ENCODE measurements at regions not wholly inside any gene's neighbourhood (a gene's known extent, or its start where the extent isn't known, plus 50 kb on each side); places are given as distances from the start of the nearest gene placed in this dataset.

DNA sequence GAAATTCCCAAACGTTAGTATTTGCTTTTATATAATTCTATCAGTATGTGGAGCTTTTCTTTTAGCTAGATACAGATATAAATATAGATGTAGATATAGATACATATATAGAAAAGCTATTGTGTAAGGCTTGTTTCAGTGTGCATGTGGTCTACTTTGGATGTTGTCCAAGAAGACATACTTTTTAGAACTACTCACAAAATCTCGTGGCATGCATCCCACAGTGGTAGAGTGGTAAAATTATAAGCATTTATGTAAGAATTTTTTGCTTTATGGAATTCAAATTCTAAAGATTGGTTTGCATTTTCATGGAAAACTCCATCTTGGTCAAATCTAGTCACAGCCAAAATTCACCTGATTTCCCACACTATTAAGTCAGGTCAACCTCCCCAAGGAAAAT, 880.4 kb downstream of the EFNB2 start:
- DNase-seq: no peak

DNA sequence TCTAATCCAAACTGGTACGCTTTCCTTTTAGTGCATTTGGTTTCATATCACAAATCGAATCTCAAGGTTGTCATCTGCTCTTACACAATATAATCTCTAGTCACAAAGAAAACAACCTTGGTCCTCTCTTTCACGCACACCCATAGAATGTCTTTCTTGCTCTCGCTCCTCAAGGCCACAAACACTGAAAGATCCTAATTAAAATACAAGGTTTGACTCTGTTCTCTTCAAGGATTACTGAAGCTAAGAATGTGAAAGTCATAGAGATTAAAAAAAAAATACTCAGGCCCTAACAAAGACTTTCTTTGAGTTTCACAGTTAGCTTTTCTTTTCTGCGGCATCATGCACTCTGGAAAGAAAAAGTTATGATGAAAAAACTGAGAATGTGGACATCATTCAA, 891.5 kb downstream of the EFNB2 start:
- DNase-seq: no peak

DNA sequence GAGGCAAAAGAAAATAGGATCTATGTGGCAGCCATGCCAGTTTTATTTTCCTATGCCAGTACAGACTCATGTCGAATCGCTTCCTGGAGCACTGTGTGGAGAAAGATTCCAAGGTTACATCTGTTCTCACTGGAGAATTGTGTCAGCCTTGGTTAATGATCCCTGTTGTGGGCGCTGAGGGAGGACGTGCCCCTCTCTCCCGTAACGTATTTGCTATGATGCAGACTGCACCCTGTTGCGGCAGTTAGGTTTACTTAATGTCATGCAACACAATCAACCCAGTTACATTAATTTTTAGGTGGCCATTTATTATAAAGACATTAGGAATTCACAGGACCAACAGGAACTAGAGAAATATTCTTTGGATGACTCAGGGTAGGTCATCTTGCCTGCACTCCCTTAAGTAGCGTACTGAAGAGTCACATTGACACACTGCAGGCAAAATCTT, 892.9 kb downstream of the EFNB2 start:
- no peak for DNase-seq

DNA sequence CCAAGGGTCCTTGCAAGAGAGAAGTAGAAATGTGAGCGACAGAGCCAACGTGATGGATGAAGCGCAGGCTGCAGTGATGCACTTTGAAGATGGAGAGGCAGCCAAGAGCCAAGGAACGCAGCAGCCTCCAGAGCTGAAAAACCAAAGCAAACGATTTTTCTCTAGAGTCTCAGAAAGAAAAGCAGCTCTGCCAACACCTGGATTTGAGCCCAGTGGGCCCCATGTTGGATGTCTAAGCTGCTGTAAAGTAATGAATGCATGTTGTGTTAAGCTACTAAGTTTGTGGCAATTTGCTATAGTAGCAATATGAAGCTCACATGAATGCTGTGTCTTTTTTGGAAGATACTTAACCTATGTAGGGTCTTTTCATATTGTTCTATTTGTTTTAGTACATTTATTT, 894.3 kb downstream of the EFNB2 start:
- no peak for DNase-seq

DNA sequence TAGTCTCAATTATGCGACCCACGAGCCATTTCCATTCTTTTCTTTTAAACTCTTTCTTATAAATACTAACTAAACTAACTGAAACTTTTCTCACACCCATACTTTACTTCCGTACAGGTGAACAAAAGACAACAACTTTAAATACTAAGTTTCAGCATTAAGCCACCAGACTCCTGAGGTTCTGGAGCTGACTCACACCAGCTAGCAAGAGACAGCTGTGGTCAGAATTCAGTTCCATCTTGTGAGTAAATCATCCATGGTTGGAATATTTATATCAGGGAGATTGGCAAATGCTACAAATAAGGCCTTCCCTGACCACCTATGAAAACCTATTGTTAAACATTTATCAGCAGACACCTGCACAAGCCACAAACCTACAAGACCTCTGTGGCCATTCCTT, 897.0 kb downstream of the EFNB2 start:
- no peak for DNase-seq

DNA sequence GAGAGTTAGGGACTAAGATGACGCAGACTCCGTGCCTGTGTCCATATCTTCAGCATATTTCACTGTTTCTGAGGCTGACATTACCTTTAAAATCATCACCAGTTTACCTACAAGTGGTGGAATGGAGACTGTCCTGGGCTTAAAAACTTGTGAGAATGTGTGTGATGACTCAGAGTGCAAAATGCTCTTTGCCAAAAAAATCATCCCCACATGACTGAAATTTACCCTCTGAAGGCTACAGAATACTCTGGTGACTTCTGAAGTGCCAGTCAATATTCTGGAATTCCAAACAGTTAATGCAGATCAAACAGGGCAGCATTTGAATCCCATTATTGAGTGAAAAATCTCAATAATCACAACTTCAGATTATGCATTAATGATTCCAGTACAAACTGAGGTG, 901.4 kb downstream of the EFNB2 start:
- DNase-seq: no peak

DNA sequence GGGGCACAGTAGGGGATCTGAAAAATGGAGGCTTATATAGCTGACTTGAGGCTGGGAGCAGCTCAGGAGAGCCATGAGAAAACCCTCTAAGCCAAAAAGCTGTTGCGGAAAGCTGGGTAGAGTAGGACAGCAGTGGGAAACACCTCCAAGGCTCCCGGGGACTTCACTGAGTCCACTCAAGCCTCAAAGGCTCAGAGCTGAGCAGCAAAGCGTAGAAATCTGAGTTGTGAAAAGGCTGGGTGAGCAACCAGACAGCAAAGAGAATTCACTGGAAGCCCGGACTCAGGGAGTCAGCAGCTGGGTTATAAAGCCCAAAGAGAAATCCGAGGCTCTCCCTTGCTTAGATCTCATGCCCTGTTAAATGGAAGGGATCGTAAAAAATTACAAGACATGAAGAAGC, 905.0 kb downstream of the EFNB2 start:
- DNase-seq: no peak

DNA sequence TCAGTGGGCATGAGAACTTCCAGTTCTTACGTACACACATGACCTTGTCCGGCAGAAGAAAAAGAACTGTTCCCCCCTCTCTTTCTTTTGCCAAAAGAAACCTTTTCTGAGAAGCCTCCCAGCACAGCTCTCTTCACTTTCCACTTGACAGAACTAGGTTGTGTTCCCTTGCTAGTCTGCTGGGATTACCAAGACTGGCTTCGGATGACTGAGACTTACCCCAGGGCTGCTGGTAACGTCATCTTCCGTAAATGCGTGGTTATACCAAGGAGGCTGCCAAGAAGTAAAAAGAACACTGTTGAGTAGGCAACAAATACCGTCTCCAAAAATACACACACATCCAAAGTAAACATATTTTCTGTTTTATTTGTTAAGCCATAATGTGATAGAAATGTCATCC, 908.2 kb downstream of the EFNB2 start:
- no peak for DNase-seq

DNA sequence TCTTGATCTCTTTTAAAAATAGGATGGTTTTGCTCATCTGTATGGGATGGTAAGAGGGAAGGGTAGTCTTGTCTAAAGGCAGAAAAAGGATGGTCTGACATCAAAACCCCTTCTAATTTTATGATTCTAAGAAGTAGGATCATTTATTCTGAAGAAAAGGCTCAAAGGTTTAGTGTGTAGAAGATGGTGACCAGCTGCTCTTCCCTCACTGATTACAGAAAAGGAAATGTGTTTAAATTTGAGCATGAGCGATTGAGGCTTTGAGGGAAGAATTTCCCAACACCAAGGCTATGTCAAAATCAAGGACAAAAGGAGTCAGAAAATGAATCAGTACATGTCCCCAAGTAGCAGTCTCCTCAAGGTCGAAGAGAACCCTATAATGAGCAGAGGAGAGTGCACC, 909.8 kb downstream of the EFNB2 start:
- no peak for DNase-seq

DNA sequence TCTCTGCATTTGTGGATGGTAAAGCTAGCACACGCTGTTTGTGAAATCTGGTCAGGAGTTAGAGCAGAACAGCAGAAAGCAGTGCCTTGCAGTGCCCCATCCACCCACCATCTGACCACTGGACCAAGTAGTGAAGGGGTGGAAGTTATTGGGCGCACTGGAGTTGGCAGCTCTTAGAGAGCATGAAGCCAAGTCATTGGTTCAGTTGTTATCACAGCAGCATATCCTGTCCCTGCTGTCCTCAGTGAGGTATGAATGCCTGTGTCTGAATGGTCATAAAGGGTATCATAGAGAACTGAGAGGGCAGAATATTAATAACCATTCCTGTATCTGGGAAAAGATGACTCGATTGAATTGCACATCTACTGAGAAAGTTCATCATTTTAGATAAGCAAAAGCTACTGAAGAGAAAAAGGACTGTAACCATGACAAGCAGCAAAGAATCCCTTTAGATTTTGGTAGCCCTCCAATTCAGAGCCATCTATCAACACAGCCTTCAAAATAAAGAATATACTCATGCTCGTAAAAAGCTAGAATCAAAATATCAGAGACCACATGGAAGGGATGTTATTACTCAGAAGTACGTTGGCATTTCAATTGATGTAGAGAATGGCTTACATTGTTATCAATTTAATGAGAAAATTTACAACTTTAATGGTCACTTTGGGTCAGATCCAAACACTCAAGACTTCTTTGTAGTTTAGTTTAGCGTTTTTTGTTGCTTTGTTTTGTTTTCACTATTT, 919.0 kb downstream of the EFNB2 start:
- DNase-seq: no peak

DNA sequence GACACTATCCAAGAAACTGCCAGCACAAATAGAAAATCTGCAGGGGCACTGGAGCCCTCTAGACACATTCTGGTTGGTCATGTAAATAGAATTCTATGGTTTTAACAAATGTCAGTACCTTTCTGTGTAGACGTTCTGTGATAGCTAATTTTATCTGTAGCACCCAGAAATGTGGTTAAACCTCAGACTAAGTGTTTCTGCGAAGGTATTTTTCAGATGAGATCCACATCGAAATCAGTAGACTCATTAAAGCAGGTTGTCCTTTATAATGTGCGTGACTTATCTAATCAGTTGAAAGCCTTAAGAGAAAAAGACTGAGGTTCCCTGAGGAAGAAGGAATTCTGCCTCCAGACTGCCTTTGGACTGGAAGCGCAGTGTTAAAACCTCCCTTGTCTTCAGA, 922.9 kb downstream of the EFNB2 start:
- no peak for DNase-seq

DNA sequence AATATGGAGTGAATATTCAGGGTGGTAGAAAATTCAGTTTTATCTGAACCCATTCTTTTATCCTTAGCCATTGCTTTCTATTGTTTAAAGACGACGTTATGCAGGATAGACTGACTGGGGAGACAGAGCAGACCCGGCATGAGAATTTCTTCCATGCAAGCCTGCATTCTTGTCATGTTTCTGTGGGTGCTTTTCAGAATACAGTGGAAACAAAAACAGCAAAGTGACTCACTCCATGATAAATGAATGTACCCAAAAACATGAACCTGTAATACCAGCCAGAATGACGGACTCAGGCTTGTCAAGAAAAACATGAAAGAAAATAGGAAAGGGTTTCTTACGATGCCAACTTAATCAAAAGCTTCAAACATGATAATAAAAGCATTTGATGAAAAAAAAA, 924.0 kb downstream of the EFNB2 start:
- DNase-seq: no peak

DNA sequence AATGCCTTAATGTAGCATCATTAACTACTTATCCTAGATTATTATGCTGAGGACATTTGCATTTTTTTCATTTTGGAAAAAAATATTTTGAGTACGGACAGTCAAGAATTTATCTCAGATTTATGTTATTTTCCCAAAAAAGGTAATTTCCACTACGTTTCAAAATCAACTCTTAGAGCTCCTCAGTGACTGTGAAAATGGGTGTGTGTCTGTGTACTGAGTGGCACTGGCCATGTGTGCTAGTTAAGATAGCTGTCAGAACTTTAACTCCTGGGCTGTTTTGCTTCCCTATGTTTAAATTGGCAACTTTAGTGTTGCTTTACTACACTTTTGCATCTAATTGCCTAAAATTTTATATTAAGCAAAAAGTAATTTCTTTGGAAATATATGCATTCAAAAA, 927.4 kb downstream of the EFNB2 start:
- DNase-seq: no peak

DNA sequence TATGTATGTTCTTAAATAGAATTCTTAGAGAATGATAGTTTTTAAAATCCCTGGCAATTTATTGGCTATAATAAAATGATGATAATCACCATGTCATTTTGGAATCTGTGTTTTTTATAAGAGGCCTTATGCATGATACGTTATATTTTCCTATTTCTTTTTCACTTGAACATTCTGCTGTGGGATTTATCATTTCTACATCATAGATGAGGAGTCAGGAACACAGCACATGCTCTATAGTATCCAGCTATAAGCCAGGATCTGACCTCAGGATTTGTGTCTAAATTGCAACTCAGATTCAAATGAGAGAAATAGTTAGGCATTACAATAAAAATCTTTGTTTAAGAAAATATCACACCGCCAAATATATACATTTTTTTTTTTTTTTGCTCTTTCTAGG, 928.0 kb downstream of the EFNB2 start:
- no peak for DNase-seq

DNA sequence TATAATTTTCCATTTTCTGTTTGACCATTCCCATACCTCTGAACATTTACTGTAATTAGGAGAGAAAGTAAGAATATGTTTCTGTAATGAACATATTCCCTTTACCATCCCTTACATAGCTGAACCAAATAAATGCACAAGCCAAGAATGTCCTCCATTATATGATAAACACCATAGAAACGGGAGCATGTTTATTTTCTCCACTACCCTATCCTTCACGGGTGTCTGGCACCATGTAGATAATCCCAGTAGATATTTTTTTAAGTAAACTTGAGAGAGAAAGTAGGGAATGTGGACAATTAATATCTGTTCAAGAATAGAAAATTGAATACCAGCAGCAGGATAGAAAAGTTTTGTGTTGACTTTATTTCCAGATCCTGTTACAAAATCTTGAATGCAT, 928.4 kb downstream of the EFNB2 start:
- DNase-seq: no peak

DNA sequence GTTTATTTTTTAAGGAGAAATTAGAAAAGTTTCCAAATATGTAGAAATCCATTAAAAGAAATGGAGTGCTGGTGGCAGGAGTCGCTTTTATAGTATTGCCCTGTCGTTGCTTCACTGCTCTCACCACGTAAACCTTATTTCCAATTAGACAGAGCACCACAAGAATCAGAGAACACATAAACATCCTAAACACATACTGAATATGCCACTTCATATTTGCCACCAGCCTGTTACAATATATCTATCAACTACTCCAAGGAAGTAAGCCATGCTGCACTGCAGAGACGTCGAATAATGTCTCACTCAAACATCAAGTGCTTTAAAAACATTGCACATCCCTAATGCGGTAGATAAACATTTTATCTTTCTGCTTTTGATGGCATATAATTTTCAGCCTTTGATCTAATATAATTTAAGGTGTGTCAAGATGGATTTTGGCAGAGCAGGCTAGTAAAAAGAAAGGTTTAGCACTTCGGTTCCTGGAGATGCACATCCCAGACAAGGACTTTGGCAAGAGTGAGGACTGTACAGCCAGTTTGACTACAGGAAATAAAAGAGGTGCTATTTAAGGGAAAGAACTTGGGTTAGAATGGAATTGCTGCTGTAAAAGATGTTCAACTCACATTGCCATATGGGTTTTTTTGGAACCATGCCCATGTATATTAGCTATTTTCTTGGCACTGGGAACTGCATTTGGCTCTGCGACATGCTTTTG, 932.3 kb downstream of the EFNB2 start:
- no peak for DNase-seq

DNA sequence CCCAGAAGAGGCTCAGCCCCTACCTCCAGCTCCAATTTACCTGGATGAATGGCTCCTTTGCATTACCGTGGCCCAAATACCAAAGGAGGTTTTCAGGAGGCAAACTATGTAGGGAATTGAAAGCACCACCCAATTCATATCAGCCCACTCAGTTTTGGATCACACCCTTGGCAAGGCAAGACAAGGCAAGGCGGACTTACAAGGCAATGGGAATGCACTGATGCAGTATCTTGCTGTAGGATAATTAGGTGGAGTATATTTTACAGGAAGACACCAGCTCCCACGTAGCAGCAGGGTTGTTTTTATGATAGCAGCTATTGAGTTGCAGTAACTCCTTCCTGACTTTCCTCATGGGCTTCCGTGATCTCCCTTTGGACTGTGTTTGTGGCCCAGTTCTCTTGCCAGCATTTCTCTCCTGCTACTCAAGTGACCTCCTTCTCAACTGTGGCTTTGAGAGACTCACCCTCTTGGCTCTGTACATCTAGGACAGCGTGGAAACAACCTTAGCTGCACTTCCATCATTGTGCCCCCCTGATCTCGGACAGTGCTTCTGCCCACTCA, 935.9 kb downstream of the EFNB2 start:
- no peak for DNase-seq

DNA sequence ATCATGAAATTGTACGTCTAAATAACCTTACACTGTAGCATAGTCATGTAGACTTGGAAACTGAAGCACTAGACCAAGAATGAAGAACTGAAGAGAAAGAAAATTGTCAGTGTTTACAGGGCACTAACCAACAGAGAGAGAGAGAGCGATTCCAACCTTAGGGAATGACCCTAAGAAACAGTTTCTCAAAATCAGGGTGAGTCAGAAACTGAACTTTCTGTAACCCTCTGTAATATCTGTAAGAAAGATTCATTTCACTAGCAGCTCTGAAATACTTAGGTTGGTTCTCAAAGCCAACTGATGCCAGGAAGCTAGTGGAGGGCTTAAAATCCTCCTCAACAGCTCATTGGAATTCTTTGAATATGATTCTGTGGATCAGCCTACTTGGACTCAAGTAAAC, 936.9 kb downstream of the EFNB2 start:
- DNase-seq: no peak

DNA sequence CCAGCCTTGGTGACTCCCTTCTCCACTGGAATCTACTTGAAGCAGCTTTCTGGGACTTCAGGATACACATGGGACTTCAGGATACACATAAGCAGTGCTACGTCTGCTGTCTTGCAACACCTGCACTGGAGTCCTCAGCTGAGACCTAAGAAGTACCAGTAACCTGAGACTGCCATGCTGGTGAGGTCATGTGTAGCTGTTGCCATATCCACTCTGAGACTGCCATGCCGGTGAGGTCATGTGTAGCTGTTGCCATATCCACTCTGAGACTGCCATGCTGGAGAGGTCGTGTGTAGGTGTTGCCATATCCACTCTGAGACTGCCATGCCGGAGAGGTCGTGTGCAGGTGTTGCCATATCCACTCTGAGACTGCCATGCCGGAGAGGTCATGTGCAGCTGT, 937.9 kb downstream of the EFNB2 start:
- no peak for DNase-seq

DNA sequence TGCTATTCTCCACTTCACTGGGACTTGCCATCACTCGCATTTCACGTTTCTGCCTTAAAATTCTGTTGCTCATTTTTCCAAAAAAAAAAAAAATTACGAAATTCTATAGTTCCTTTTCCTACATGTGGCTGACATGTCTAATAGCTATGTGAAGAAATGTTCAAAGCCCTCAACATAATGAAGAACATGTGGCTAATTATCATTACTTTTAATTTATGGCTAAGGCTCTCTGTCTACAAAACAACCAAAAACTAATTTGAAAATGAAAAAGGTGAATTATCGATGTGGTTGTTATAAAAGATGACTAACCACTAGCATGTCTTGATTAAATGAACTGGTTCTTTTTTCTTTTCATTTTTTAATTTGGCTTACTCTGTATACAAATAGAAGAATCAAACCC, 940.0 kb downstream of the EFNB2 start:
- no peak for DNase-seq

DNA sequence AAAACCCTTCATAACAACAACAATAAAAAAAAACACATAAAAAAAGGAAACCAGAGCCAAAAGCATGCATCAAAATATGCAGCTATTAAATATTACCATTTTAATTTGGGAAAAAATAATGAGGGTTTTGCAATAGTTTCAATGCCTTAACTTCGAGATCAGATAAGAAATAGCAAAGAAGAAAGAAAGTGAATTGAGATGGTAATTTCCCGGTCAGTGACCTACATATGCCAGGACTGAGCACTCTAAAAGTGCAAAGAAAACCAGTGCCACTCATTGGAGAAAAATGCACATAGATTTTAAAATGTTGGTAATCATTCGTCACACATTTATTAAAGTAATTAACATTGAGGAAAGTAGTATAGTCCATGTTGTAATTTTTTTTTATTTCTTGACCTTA, 944.2 kb downstream of the EFNB2 start:
- no peak for DNase-seq

DNA sequence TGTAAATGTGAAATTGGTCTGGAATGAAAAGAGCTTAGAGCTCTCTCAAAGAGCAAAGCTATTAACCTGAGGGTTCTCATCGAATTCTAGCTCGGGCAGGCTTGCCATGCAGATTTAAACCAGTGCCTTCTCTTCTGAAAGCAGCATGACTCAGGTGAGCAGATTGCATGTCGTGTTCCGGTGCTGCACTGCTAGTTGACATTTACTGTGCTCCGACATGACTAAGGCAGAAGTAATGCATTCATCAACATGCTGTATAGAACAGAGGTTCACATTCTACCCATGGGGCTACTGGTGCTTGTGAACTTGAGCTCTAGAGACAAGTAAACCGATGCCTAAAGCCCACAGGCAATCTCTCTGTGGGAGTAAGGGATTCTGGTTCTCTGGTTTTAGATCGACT, 947.7 kb downstream of the EFNB2 start:
- no peak for DNase-seq

DNA sequence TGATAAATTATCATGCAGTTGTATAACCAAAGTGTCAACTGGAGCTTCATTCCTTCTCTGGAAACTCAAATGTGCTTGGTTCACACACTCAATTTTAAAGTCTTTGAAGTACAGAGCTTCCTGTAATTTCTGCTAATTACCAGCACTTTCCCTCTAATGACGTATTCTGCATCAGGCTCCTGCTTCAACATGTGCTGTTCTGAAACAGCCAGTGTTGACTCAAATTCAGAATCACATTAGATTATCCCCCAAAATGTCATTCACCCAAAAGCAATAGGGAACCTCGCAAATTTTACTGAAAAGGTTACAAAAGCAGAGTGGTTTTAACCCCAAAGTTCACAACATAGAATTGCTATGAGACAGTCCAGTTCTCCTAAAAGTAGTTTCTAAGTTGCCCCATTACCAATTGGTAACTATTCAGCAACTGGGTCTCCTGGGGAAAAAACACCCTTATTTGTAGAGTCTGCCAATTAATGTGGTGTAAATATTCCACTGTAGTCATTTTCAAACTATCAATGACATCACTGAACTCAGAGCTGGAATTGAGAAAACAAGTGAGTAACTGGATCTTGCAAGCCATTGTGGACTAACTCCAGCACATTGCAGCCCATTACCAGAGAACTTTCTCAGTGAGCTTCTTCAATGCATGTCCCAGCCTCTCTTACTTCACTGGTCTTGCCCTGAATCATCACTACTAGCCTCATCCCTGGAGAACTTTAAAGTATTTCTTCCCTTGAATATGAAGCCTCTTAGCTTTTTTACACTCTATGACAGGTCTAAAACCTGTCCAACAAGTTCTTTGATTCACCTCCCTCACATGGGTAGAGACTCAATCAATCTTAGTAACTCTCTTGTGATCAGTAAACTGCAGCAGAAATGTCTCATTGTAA, 955.4 kb downstream of the EFNB2 start:
- DNase-seq: no peak

DNA sequence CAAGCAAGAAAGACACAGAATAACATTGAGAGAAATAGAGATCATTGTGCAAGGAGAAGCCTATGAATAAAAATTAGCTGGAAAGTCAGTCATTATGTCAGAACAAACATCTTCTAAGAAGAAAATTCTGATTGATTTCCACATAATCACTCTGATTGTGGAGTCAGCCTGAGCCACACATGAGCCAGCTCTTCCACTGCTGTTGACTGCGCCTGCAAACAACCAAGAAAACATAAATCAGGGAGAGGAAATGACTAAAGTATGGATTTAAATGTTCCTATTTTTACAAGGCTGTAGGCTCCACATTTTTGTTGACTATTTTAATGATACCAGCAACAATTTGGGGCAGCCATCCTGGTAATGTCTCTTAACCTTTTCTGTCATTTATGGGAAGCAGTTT, 962.3 kb downstream of the EFNB2 start:
- no peak for DNase-seq
